Thyroid gland (tissue), 4 donors: ENCODE measurements at regions not wholly inside any gene's neighbourhood (a gene's known extent, or its start where the extent isn't known, plus 50 kb on each side); places are given as distances from the start of the nearest gene placed in this dataset.
A peak's percentile ranks its signal among the peaks of the same experiment; 100 is the strongest.

ENCODE experiments used
- DNase-seq, 2 donors: peaks; one replicate each; pipeline ENCODE4 v3.0.0-alpha.2; 2019
- H3K27ac ChIP-seq, 3 donors: fragments of 200-600 bp; sonication (generic); 1 replicate in 2 of 3; 2 replicates in 1 of 3; pipeline ENCODE4 v1.5.1; 2016 to 2019; ENCODE audit warnings: mild to moderate bottlenecking in 1 of 3, moderate library complexity in 1 of 3
- H3K27me3 ChIP-seq: fragments of 200-600 bp; sonication (generic); one replicate; pipeline ENCODE4 v1.5.1; 2019
- H3K36me3 ChIP-seq, 2 donors: fragments of 200-600 bp; sonication (generic); one replicate each; pipeline ENCODE4 v1.5.1; 2016 to 2019
- H3K4me1 ChIP-seq, 2 donors: fragments of 200-600 bp; sonication (generic); one replicate each; pipeline ENCODE4 v1.5.1; 2017 to 2019
- H3K4me3 ChIP-seq, 3 donors: fragments of 200-600 bp; sonication (generic); replicated peaks in 1 of 3; 1 replicate in 2 of 3; 2 replicates in 1 of 3; pipeline ENCODE4 v1.5.1; 2016; ENCODE audit warnings: mild to moderate bottlenecking in 1 of 3
- H3K9me3 ChIP-seq: fragments of 200-600 bp; sonication (generic); one replicate; pipeline ENCODE4 v1.5.1; 2017
- POLR2A ChIP-seq, 2 donors: fragments of 450-650 bp; IDR thresholded peaks; one replicate each; pipeline ENCODE4 v1.6.1; 2017; ENCODE audit warnings: antibody characterized with exemption in 2 of 2, mild to moderate bottlenecking in 2 of 2, moderate library complexity in 1 of 2
- WGBS, 2 donors: methylation state at CpG; one replicate each; pipeline ENCODE4 v1.1.5; 2017; 5-methylcytosine and 5-hydroxymethylcytosine counted together
- intact Hi-C: fragments of 100-400 bp; cut with DNase I; formaldehyde crosslinking; loops from one replicate; pipeline ENCODE4 v1.15.1; 2023
- TF ChIP-seq, protein P1 (sequence below), 6 experiments: fragments of 200-600 bp in 3 of 6; fragments of 450-650 bp in 3 of 6; sonication (generic) in 3 of 6; IDR thresholded peaks; one replicate each; pipeline ENCODE4 v1.5.1; 2016 to 2019; ENCODE audit warnings: antibody characterized with exemption in 6 of 6, mild to moderate bottlenecking in 2 of 6, inconsistent platforms in 1 of 6, moderate library complexity in 1 of 6

DNA sequence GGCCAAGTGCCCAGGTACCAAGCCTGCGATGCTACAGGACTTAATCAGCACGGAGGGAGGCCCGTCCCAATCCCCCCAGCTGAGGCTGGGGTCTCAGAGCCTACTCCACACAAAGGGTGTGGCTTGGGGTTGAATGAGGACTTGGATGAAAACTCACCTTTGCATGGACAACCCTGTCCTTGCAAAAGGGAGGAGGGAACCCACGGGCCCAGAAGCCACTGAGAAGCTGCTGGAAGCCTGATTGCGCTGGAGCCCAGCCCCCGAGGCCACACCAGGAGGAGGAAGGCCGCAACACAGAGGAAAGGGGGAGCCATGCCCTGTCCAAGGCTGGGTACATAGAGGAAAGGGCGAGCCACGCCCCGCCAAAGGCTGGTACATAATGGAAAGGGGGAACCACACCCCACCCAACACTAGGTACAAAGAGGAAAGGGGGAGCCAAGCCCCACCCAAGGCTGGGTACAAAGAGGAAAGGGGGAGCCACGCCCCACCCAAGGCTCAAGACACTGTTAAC, 158.8 kb downstream of the DLL1 start:
- 86 to 88% methylated on average over 11 of the region's 11 CpGs for WGBS, 2 donors
- TF ChIP-seq POLR2A (IDR thresholded peaks at IDR 0.05): no peak
- TF ChIP-seq, protein P1, sequence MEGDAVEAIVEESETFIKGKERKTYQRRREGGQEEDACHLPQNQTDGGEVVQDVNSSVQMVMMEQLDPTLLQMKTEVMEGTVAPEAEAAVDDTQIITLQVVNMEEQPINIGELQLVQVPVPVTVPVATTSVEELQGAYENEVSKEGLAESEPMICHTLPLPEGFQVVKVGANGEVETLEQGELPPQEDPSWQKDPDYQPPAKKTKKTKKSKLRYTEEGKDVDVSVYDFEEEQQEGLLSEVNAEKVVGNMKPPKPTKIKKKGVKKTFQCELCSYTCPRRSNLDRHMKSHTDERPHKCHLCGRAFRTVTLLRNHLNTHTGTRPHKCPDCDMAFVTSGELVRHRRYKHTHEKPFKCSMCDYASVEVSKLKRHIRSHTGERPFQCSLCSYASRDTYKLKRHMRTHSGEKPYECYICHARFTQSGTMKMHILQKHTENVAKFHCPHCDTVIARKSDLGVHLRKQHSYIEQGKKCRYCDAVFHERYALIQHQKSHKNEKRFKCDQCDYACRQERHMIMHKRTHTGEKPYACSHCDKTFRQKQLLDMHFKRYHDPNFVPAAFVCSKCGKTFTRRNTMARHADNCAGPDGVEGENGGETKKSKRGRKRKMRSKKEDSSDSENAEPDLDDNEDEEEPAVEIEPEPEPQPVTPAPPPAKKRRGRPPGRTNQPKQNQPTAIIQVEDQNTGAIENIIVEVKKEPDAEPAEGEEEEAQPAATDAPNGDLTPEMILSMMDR (IDR thresholded peaks at IDR 0.05): no peak
- no peaks in the 10 kb centered on the region for H3K36me3 ChIP-seq
- no peaks in the 10 kb centered on the region for H3K27me3 ChIP-seq
- DNase-seq: no peak
- no peak overlapping the region for H3K27ac ChIP-seq
- peaks cover 0 to 9% of the 10 kb centered on the region in 2 donors for H3K4me1 ChIP-seq
- no peak overlapping the region for H3K4me3 ChIP-seq
- no peaks in the 10 kb centered on the region for H3K9me3 ChIP-seq
- intact Hi-C loops: no loop called here

DNA sequence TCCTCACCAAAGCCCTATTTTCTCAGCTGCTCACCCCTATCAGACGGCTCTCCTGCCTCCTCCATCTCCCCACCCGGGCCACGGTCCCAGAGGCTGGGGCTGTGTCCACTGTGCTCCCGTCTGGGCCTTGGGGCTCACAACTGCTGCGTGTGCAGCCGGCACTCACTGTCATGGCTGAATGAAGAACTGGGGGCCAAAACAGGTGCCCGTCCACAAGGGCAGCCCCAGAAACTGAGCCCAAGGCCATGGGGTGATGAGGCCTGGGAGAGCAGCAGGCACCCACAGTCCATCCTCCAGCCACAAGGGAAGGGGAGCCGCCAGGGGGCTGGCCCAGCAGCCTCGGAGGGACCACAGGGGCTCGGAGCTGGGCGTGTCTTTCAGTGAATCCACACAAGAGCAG, 159.5 kb downstream of the DLL1 start:
- H3K9me3 ChIP-seq: no peaks in the 10 kb centered on the region

DNA sequence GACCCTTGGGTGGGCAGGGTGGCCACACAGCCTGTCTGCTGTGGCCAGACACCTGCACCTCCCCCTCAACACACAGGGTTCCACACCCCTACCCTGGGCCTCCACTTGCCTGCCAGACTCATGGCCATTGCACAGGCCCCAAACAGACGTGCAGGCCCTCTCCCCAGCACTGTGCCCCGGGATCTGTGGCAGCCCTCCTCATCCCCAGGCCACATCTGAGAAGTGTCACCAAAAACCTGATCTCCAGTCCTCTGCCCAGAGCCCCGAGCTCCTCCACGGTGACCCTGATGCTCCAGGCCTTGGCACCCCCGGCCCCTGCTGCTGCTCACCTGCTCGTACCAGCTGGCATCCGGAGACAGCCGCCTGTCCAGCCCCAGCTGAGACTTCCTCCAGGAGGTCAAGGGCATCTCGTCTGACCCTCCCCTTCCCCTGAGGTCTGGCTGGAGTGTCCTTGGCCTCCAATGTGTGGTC, 160.1 kb downstream of the DLL1 start:
- Histone ChIP-seq H3K36me3 (no peaks in the 10 kb centered on the region), H3K27ac (no peak overlapping the region), H3K4me3 (no peak overlapping the region), H3K4me1 (peaks cover 0 to 17% of the 10 kb centered on the region in 2 donors), H3K9me3 (no peaks in the 10 kb centered on the region), H3K27me3 (no peaks in the 10 kb centered on the region)
- no peak for TF ChIP-seq POLR2A (IDR thresholded peaks at IDR 0.05)
- TF ChIP-seq, protein P1 (IDR thresholded peaks at IDR 0.05): no peak
- WGBS, 2 donors: 87 to 100% methylated on average over 5 to 7 of the region's 9 CpGs
- intact Hi-C loops: no loop called here
- no peak for DNase-seq

More for the DNA sequence above, 159.5 kb downstream of the DLL1 start:
- TF ChIP-seq POLR2A (IDR thresholded peaks at IDR 0.05): no peak
- TF ChIP-seq, protein P1 (IDR thresholded peaks at IDR 0.05): no peak
- 60 to 85% methylated on average over 2 to 11 of the region's 11 CpGs for WGBS, 2 donors
- Histone ChIP-seq H3K4me3 (no peak overlapping the region), H3K27me3 (no peaks in the 10 kb centered on the region), H3K36me3 (no peaks in the 10 kb centered on the region), H3K27ac (no peak overlapping the region), H3K4me1 (peaks cover 0 to 12% of the 10 kb centered on the region in 2 donors)
- intact Hi-C loops: no loop called here
- no peak for DNase-seq

DNA sequence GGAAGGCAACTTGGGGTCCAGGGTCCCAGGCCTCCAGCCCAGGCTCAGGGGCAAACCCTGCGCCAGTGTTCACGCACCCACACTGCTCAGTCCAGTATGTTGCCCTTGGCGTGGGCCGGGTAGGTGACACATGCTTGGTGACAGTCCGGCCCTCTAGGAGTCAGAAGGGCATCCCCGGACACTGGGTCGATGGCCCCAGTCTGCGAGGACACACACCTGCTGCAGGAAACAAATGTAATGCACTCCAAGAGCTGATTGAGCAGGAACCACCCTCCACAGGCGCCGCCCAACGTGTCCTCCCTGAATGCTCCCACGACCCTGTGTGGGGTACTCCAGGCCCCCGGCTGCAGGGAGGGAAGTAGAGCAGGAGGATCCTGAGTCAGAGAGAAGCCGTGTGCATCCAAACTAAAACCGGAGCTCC, 160.7 kb downstream of the DLL1 start:
- no peak overlapping the region for H3K4me3 ChIP-seq
- TF ChIP-seq, protein P1 (IDR thresholded peaks at IDR 0.05): no peak
- no peak for TF ChIP-seq POLR2A (IDR thresholded peaks at IDR 0.05)
- 76 to 79% methylated on average over 7 to 14 of the region's 15 CpGs for WGBS, 2 donors
- H3K36me3 ChIP-seq: no peaks in the 10 kb centered on the region
- peaks cover 0 to 23% of the 10 kb centered on the region in 2 donors for H3K4me1 ChIP-seq
- no peaks in the 10 kb centered on the region for H3K9me3 ChIP-seq
- no peak for DNase-seq
- no peak overlapping the region for H3K27ac ChIP-seq
- H3K27me3 ChIP-seq: no peaks in the 10 kb centered on the region
- intact Hi-C loops: no loop called here

DNA sequence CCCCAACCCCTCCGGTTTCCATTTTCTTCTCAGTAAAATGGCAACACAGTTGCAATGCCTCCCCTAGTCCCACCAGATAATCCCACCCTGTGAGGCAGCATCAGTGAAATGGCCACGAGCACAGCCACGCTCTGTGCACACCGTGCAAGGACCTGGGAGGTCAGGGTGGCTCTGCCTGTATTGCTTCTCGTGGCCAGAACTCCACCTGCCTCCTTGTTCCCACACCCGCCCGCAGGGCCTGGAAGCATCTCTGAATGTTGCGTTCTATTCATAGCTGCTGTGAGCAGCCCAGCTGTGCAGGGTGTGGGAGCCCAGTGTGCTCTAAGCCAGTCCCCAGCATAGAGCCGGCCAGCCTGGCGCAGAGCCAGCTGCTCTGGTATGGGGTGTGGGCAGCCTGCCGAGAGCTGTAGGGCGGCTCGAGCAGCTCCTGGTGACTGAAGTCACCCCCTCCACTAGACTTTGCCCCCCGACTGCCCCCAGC, 161.1 kb downstream of the DLL1 start:
- no peaks in the 10 kb centered on the region for H3K36me3 ChIP-seq
- 28 to 41% methylated on average over 8 to 14 of the region's 14 CpGs for WGBS, 2 donors
- no peaks in the 10 kb centered on the region for H3K27me3 ChIP-seq
- no peak overlapping the region for H3K4me3 ChIP-seq
- H3K4me1 ChIP-seq: peaks cover 0 to 28% of the 10 kb centered on the region in 2 donors
- no peaks in the 10 kb centered on the region for H3K9me3 ChIP-seq
- intact Hi-C loops: no loop called here
- no peak for TF ChIP-seq POLR2A (IDR thresholded peaks at IDR 0.05)
- TF ChIP-seq, protein P1 (IDR thresholded peaks at IDR 0.05): no peak
- no peak overlapping the region for H3K27ac ChIP-seq
- peak; percentile 47 to 66 for DNase-seq
